Esophagus muscularis mucosa (tissue), 4 donors: ENCODE measurements at regions not wholly inside any gene's neighbourhood (a gene's known extent, or its start where the extent isn't known, plus 50 kb on each side); places are given as distances from the start of the nearest gene placed in this dataset.

ENCODE experiments used
- DNase-seq: peaks from one replicate; pipeline ENCODE4 v3.0.0-alpha.2; 2017; ENCODE audit errors: extremely low spot score
- H3K27ac ChIP-seq, 4 donors: fragments of 200-600 bp; sonication (generic); replicated peaks in 1 of 4; 1 replicate in 3 of 4; 2 replicates in 1 of 4; pipeline ENCODE4 v1.5.1; 2016 to 2019; ENCODE audit warnings: mild to moderate bottlenecking in 1 of 4
- H3K27me3 ChIP-seq, 4 donors: fragments of 200-600 bp; sonication (generic); one replicate each; pipeline versions ENCODE4 v1.5.1 to v1.6.0; 2016 to 2019
- H3K36me3 ChIP-seq, 4 donors: fragments of 200-600 bp; sonication (generic); one replicate each; pipeline ENCODE4 v1.5.1; 2016 to 2019
- H3K4me1 ChIP-seq, 4 donors: fragments of 200-600 bp; sonication (generic); one replicate each; pipeline ENCODE4 v1.5.1; 2016 to 2019
- H3K4me3 ChIP-seq, 4 donors: fragments of 200-600 bp; sonication (generic); 1 replicate in 2 of 4; 2 replicates in 2 of 4; pipeline ENCODE4 v1.5.1; 2016 to 2019; ENCODE audit warnings: mild to moderate bottlenecking in 4 of 4, moderate library complexity in 1 of 4
- H3K9me3 ChIP-seq, 4 donors: fragments of 200-600 bp; sonication (generic); 1 replicate in 3 of 4; 2 replicates in 1 of 4; pipeline ENCODE4 v1.5.1; 2016 to 2019
- CTCF ChIP-seq, 3 experiments: fragments of 200-600 bp in 2 of 3; fragments of 450-650 bp in 1 of 3; sonication (generic) in 2 of 3; IDR thresholded peaks; one replicate each; pipeline ENCODE4 v1.5.1; 2017 to 2019; ENCODE audit warnings: antibody characterized with exemption in 3 of 3, mild to moderate bottlenecking in 2 of 3, moderate library complexity in 1 of 3
- EP300 ChIP-seq: sonication (generic); formaldehyde crosslinking; IDR thresholded peaks from one replicate; pipeline ENCODE4 v1.6.1; 2017; ENCODE audit warnings: antibody characterized with exemption
- POLR2A ChIP-seq: fragments of 450-650 bp; IDR thresholded peaks from one replicate; pipeline ENCODE4 v1.6.1; 2017; ENCODE audit warnings: antibody characterized with exemption, moderate library complexity, mild to moderate bottlenecking, low read depth
- POLR2AphosphoS5 ChIP-seq, 2 donors: sonication (generic); formaldehyde crosslinking; IDR thresholded peaks; one replicate each; pipeline ENCODE4 v1.6.1; 2017; ENCODE audit warnings: antibody characterized with exemption in 2 of 2
- WGBS: methylation state at CpG from one replicate; pipeline ENCODE4 v1.1.5; 2018; 5-methylcytosine and 5-hydroxymethylcytosine counted together
- intact Hi-C: fragments of 100-400 bp; cut with DNase I; formaldehyde crosslinking; loops from one replicate; pipeline ENCODE4 v1.15.1; 2023

GRCh38 chr2:121831841-121832240, 76.4 kb downstream of the TSN start:
- Histone ChIP-seq H3K27me3 (no peaks in the 10 kb centered on the region), H3K4me1 (peaks cover 3 to 27% (median 9%) of the 10 kb centered on the region in 4 donors), H3K4me3 (no peak overlapping the region), H3K9me3 (no peaks in the 10 kb centered on the region), H3K27ac (no peak overlapping the region), H3K36me3 (no peaks in the 10 kb centered on the region)
- no peak for DNase-seq
- TF ChIP-seq POLR2AphosphoS5 (IDR thresholded peaks at IDR 0.05) (no peak), POLR2A (no peak), EP300 (no peak), CTCF (IDR thresholded peaks at IDR 0.05) (no peak)
- 64% methylated on average over 8 of the region's 9 CpGs for WGBS
- intact Hi-C loops, result no loop called here

GRCh38 chr2:121832412-121833357, 77.2 kb downstream of the TSN start:
- 78% methylated on average over 14 of the region's 14 CpGs for WGBS
- TF ChIP-seq EP300 (no peak), POLR2A (no peak), CTCF (IDR thresholded peaks at IDR 0.05) (no peak), POLR2AphosphoS5 (IDR thresholded peaks at IDR 0.05) (no peak)
- no peaks in the 10 kb centered on the region for H3K36me3 ChIP-seq
- H3K9me3 ChIP-seq, result no peaks in the 10 kb centered on the region
- no peak for DNase-seq
- peaks cover 4 to 32% (median 14%) of the 10 kb centered on the region in 4 donors for H3K4me1 ChIP-seq
- H3K4me3 ChIP-seq, result no peak overlapping the region
- no peaks in the 10 kb centered on the region for H3K27me3 ChIP-seq
- no peak overlapping the region for H3K27ac ChIP-seq
- intact Hi-C loops, result no loop called here

- TF ChIP-seq CTCF (IDR thresholded peaks at IDR 0.05) (no peak), POLR2AphosphoS5 (IDR thresholded peaks at IDR 0.05) (no peak), EP300 (no peak), POLR2A (no peak)
- DNase-seq, result no peak
- Histone ChIP-seq H3K27ac (no peak overlapping the region), H3K4me1 (peaks cover 4 to 26% (median 13%) of the 10 kb centered on the region in 4 donors), H3K9me3 (no peaks in the 10 kb centered on the region), H3K27me3 (no peaks in the 10 kb centered on the region), H3K4me3 (no peak overlapping the region), H3K36me3 (no peaks in the 10 kb centered on the region)
- 88% methylated on average over 4 of the region's 4 CpGs for WGBS
- intact Hi-C loops, result no loop called here
These were observed 77.9 kb downstream of the TSN start for GRCh38 chr2:121833358-121833723.

- TF ChIP-seq POLR2A (no peak), EP300 (no peak), CTCF (IDR thresholded peaks at IDR 0.05) (no peak)
- intact Hi-C loops, result no loop called here
- no peak for DNase-seq
- no peaks in the 10 kb centered on the region for H3K27me3 ChIP-seq
- whole genome bisulfite sequencing, result 41% methylated on average over 10 of the region's 10 CpGs
- H3K4me3 ChIP-seq, result no peak overlapping the region
- no peaks in the 10 kb centered on the region for H3K9me3 ChIP-seq
- H3K27ac ChIP-seq, result no peak overlapping the region
- no peaks in the 10 kb centered on the region for H3K36me3 ChIP-seq
- peaks cover 4 to 18% (median 12%) of the 10 kb centered on the region in 4 donors for H3K4me1 ChIP-seq
These were observed 81.2 kb downstream of the TSN start for GRCh38 chr2:121836611-121837010.
